ENCODE measurements at regions not wholly inside any gene's neighbourhood (a gene's known extent, or its start where the extent isn't known, plus 50 kb on each side); places are given as distances from the start of the nearest gene placed in this dataset.
"Not testable (repeated sequence)": the region's sequence is repeated elsewhere in the genome, so short reads cannot be mapped to it uniquely, and the experiment has no call there.

DNA sequence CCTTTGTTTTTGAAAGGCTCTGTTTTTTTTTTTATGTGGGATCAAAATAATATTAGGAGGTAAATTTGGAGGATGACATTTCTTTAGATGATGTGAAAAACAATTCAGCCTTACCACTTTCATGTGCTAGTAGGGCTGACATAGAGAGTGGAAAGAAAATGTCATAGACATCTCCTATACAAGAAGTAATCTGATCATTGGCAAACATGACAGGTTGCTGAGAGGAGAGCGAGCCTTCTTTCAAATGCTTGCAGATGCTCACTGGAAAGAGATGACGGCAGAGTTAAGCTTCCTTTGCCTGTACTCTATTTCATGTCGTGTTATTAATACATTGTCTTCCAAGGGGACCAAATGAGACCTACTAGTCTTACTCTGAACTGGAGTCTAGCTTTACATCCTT, 160.1 kb upstream of the DAP start:
- no peak for DNase-seq
- ATAC-seq (ENCODE audit: poor library complexity), result no peak
- intact Hi-C loops (cut with DNase I), result no loop called here

- intact Hi-C loops (cut with DNase I), result no loop called here
- DNase-seq (no peak), ATAC-seq (ENCODE audit: poor library complexity) (no peak)
These were observed 159.4 kb upstream of the DAP start for GRCh38 chr5:10920400-10920799.

GRCh38 chr5:10914741-10915480, 153.9 kb upstream of the DAP start:
- DNase-seq, result no peak

DNA sequence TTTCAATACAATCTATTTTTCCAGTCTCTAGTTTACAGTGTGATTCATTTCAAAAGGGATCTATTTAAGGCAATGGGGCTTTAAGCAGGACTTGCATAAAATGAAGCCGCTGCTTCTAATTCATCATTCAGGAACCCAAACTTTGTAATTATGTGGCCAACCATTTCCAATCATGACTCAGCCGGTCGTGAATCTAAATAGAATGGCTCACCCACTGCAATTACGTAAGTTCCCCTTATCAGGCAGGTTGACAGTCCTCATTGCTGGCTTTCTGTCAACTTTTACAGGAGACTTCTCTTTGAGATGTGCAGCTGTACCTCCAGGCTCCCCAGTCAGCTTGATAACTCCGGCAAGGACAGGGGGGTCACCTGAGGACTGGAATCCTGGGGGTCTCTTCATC, 152.8 kb upstream of the DAP start:
- intact Hi-C loops (cut with DNase I), result no loop called here

More at GRCh38 chr5:10914741-10915480, 153.9 kb upstream of the DAP start:
- intact Hi-C loops (cut with DNase I), result no loop called here
- no peak for ATAC-seq (ENCODE audit: poor library complexity)

GRCh38 chr5:10913181-10913810, 152.3 kb upstream of the DAP start:
- ATAC-seq (ENCODE audit: poor library complexity), result no peak
- intact Hi-C loops (cut with DNase I), result no loop called here
- DNase-seq, result no peak

More for the DNA sequence above, 152.8 kb upstream of the DAP start:
- DNase-seq (no peak), ATAC-seq (ENCODE audit: poor library complexity) (peak; percentile 60)

GRCh38 chr5:10912435-10912834, 151.4 kb upstream of the DAP start:
- DNase-seq, result no peak

GRCh38 chr5:10910261-10910660, 149.2 kb upstream of the DAP start:
- intact Hi-C loops (cut with DNase I), result no loop called here
- ATAC-seq (ENCODE audit: poor library complexity) (no peak), DNase-seq (no peak)

More at GRCh38 chr5:10912435-10912834, 151.4 kb upstream of the DAP start:
- no peak for ATAC-seq (ENCODE audit: poor library complexity)
- intact Hi-C loops (cut with DNase I), result no loop called here

DNA sequence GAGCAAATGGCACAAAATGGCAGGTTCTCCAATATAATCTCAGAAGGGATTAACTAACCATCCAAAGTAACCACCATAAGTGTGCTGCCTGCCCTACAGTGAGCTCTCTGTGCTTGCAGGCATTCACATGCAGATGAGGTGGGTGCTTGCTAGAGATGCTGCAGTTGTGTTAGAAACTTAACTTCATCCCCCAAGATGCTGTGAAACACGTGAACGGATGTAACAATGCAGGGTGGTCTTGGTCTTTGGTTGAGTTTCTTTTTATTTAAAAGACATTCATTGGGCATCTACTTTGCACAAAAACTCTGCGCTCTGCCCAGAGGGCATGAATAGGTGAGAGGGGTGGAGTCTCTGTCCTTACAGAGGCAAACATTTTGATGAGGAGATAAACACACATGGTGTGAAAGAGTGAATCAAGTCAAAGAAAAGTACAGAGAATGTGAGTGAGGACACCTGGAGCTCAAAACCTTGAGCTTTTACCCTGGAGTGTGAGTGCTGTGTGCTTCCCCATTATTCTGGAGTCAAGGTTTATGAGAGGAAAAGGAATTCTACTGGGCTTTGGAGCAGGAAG, 143.9 kb upstream of the DAP start:
- ATAC-seq (ENCODE audit: poor library complexity) (no peak), DNase-seq (no peak)
- intact Hi-C loops (cut with DNase I), result no loop called here

DNA sequence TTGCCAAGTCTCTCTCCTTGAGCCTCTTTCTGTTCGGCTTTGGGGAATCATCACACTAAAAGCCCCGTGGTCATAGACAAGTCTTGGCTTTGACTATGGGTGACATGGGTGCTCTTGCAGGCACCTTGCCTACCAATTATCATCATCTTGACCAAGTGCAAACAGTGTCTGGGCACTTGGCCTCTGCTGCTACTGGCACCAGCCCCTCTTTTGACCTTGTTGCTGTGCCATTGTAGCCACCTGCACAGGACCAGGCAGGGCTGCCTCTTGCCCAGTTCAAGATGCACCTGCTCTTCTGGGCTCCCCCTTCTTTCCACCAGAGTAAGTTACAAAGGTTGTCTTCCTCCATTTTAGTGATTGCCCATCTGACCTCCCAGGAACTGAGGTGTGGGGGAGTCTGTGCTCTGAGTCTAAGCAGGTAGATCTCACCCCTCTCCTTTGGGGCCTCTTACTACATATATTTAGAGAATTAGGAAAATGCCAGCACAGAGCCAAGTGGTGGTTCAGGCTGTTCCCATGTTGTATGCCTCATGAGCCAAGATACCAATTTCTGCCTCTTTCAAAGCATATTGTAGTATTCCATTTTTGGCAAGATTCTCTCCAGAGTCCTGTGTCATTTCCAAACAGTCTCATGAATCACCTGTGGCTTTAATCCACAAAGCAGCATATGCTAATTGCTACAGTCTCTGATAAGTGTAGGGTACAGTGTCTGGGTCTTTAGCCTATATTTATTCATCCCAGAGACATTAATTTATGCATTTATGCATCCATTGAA, 142.9 kb upstream of the DAP start:
- DNase-seq, result no peak
- ATAC-seq (ENCODE audit: poor library complexity), result no peak
- intact Hi-C loops (cut with DNase I), result no loop called here

DNA sequence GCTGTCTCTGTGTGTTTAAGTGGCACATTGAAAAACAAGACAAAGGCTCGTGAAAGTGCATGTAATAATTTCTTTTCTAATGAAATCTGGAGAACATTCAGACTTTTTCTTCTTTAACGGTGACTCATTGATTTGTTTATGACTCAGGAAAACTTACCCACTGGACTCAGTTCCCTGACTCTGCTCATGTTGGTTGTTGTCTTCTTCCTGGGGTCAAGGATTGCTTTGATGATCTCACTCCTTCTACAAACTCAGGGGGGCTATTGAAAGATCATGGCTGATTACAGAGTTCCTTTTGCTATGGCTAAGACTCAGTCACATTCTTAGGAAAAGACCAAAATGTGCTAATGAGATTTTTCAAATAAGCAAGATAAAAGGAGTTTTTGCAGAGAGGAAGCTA, 141.1 kb upstream of the DAP start:
- DNase-seq, result no peak
- ATAC-seq (ENCODE audit: poor library complexity), result no peak
- intact Hi-C loops (cut with DNase I), result no loop called here

- no peak for ATAC-seq (ENCODE audit: poor library complexity)
- no peak for DNase-seq
- intact Hi-C loops (cut with DNase I), result no loop called here
These were observed 137.5 kb upstream of the DAP start for GRCh38 chr5:10898514-10898913.

DNA sequence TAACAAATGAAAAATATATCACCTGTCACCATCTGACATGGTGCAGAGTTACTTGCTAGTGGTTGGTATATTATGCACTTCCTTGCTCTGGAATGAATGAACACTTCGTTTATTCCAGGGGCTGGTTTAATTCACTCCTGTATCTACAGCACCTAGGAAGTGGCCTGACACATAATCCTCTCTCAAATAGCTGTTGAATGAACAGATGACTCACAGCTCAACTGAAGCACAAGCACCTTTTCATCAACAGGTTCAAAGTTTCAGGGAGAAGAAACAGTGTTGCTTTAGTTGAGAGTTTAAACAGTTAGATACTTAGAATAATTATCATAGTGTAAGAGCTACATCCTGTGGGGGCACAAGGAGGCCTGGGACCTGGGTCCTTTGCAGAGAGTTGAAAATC, 135.0 kb upstream of the DAP start:
- DNase-seq (no peak), ATAC-seq (ENCODE audit: poor library complexity) (no peak)
- intact Hi-C loops (cut with DNase I), result no loop called here

- no peak for DNase-seq
- intact Hi-C loops (cut with DNase I), result no loop called here
- ATAC-seq (ENCODE audit: poor library complexity), result no peak
These were observed 133.5 kb upstream of the DAP start for GRCh38 chr5:10894445-10895054.

DNA sequence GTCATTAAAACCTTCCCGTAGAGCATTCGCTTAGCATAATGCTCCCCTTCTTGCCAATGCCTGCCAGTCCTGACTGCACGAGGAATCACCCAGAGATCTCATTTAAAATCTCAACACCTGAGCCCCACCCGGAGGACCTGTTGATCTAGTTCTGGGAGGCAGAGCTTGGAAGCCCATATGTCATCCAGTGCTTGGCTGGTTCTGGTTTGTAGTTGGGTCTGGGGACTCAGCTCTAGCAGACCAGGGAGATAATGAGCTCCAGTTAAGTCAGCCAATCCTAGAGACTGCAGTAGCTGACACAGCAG, 131.8 kb upstream of the DAP start:
- ATAC-seq (ENCODE audit: poor library complexity) (no peak), DNase-seq (no peak)
- intact Hi-C loops (cut with DNase I), result no loop called here

DNA sequence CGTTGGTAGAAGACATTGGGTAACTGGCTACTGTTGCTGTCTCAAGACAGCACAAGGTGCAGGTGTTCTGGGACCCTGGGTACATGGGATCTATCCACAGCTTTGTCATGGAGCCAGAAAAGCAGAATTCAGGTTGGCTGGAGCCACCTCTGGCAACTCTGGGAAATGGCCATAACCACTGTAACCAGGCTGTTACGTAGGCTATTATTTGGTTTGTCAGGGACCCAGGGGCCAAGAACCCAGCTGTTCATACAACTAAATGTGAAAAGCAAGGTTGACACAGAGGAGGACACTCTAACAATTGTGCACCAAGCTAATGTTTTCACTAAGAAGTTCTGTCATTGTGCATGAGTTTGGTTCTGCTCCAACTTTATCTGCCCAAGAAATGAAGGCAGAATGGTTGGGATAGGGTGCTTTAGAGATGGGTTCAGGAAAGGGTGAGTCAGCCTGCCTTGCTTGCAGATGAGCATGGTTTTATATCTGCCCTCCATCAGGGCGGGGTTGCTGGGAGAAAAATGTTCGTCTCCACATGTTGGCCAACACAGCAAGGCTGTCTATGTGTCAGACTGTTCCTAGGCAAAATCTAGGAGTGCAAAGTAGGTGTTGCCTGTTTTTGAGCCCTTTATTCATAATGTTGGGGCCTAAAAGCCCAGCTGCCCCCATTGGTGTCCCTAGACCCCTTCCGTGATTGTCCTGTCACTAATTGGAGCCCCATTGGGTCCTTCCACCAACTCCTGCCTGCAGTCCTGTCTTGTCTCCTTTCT, 131.3 kb upstream of the DAP start:
- DNase-seq (no peak), ATAC-seq (ENCODE audit: poor library complexity) (no peak)
- intact Hi-C loops (cut with DNase I), result no loop called here

DNA sequence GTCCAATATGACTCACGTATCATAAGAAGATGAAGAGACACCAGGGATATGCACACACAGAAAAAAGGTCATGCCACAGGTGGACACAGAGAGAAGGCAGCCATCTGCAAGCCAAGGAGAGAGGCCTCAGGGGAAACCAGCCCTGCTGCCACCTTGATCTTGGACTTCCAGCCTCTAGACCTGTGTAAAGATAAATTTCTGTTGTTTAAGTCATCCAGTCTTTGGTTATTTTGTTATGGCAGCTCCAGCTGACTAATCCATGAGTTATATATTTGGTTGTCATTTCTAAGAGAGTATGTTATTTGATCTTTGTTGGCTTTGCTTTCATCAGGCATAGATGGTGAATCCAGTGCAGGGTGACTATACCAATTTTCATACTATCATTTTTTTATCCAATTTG, 130.2 kb upstream of the DAP start:
- DNase-seq, result no peak

GRCh38 chr5:10886497-10886896, 125.5 kb upstream of the DAP start:
- no peak for ATAC-seq (ENCODE audit: poor library complexity)
- DNase-seq, result no peak
- intact Hi-C loops (cut with DNase I), result no loop called here

More for the DNA sequence above, 130.2 kb upstream of the DAP start:
- ATAC-seq (ENCODE audit: poor library complexity), result no peak
- intact Hi-C loops (cut with DNase I), result no loop called here

DNA sequence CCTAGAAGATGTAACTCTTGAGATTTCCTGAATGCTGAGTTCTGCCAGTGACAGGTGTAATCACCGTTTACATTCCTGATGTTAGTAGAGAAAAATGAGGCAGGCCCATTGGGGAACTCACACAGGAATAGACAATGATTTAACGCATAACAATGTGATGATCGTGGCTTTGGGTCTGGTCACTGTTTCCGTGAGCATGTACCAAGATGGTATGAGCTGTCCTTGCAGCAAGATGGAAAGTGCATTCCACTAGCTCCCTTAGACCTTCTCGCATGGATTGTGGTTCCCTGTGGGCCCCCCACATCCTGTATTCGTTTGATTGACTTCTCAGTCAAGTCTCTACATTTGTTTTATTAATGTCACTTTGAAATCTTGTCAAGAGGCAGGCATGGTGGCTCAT, 124.0 kb upstream of the DAP start:
- DNase-seq, result no peak
- intact Hi-C loops (cut with DNase I), result no loop called here
- no peak for ATAC-seq (ENCODE audit: poor library complexity)

GRCh38 chr5:10883945-10884344, 122.9 kb upstream of the DAP start:
- ATAC-seq (ENCODE audit: poor library complexity); intact Hi-C loops (cut with DNase I); DNase-seq: not testable (repeated sequence)
